SK-N-SH (cell line): ENCODE measurements at regions not wholly inside any gene's neighbourhood (a gene's known extent, or its start where the extent isn't known, plus 50 kb on each side); places are given as distances from the start of the nearest gene placed in this dataset.

Source experiments
- ELF1 ChIP-seq: IDR thresholded peaks from 2 replicates; pipeline ENCODE4 v1.4.0; 2012
- EP300 ChIP-seq, 2 experiments: IDR thresholded peaks; 2 replicates each; pipeline versions ENCODE4 v1.4.0 to v1.6.1; 2012; ENCODE audit warnings: borderline replicate concordance in 1 of 2, low read depth in 1 of 2, low read length in 1 of 2
- EZH2phosphoT487 ChIP-seq: fragments of 200-600 bp; sonication (generic); IDR thresholded peaks from 2 replicates; pipeline ENCODE4 v1.6.1; 2017; ENCODE audit warnings: low read depth, mixed run types, mild to moderate bottlenecking, antibody characterized with exemption, moderate library complexity, borderline replicate concordance
- FOXJ3 ChIP-seq: sonication (generic); formaldehyde crosslinking; IDR thresholded peaks from 2 replicates; pipeline ENCODE4 v1.5.1; 2020; ENCODE audit warnings: mild to moderate bottlenecking, missing genetic modification reagents
- FOXM1 ChIP-seq: IDR thresholded peaks from 2 replicates; pipeline ENCODE4 v1.4.0; 2012; ENCODE audit warnings: low read depth, mild to moderate bottlenecking
- GABPA ChIP-seq: IDR thresholded peaks from 2 replicates; pipeline ENCODE4 v1.4.0; 2012; ENCODE audit warnings: low read depth, mild to moderate bottlenecking
- JUND ChIP-seq: IDR thresholded peaks from 2 replicates; pipeline ENCODE4 v1.4.0; 2012
- MAX ChIP-seq: IDR thresholded peaks from 2 replicates; pipeline ENCODE4 v1.4.0; 2012; ENCODE audit warnings: low read depth
- MEF2A ChIP-seq: IDR thresholded peaks from 2 replicates; pipeline ENCODE4 v1.4.0; 2012; ENCODE audit warnings: low read depth, borderline replicate concordance
- MXI1 ChIP-seq: IDR thresholded peaks from 2 replicates; pipeline ENCODE4 v1.6.1; 2012; ENCODE audit warnings: mild to moderate bottlenecking, low read depth, low read length, improper control_type of control experiment
- NRF1 ChIP-seq: IDR thresholded peaks from 2 replicates; pipeline ENCODE4 v1.6.1; 2012; ENCODE audit warnings: low read depth, mild to moderate bottlenecking, low read length
- REST ChIP-seq: IDR thresholded peaks from 2 replicates; pipeline ENCODE4 v1.6.1; 2012; ENCODE audit warnings: mild to moderate bottlenecking, low read depth, low read length, moderate library complexity
- RXRA ChIP-seq: IDR thresholded peaks from 2 replicates; pipeline ENCODE4 v1.4.0; 2012; ENCODE audit warnings: low read depth, mild to moderate bottlenecking, borderline replicate concordance
- TAF1 ChIP-seq: IDR thresholded peaks from 2 replicates; pipeline ENCODE4 v1.6.1; 2012; ENCODE audit warnings: low read depth, mild to moderate bottlenecking, low read length, moderate library complexity, borderline replicate concordance
- TCF12 ChIP-seq: IDR thresholded peaks from 2 replicates; pipeline ENCODE4 v1.4.0; 2012
- TEAD4 ChIP-seq: IDR thresholded peaks from 2 replicates; pipeline ENCODE4 v1.4.0; 2012; ENCODE audit warnings: mild to moderate bottlenecking, borderline replicate concordance; ENCODE audit not compliant: insufficient read depth
- USF2 ChIP-seq: fragments of 150-350 bp; IDR thresholded peaks from 2 replicates; pipeline ENCODE4 v1.6.1; 2017; ENCODE audit warnings: antibody characterized with exemption, low read length, low read depth, borderline replicate concordance
- YY1 ChIP-seq: IDR thresholded peaks from 2 replicates; pipeline ENCODE4 v1.4.0; 2012; ENCODE audit warnings: low read depth, mild to moderate bottlenecking

- TF ChIP-seq MAX, result 0 out of 2 replicates have a peak, but pooled peaks have one; percentile 7
- TF ChIP-seq EZH2phosphoT487, result no peak
- peak; percentile 85 for TF ChIP-seq RXRA
- TF ChIP-seq GABPA, result no peak
- no peak for TF ChIP-seq NRF1
- TF ChIP-seq TAF1, result no peak
- peak; percentile 99 for TF ChIP-seq TCF12
- TF ChIP-seq ELF1, result no peak
- TF ChIP-seq MXI1, result no peak
- peak; percentile 83 for TF ChIP-seq MEF2A
- peak in 1 of 2 experiments; percentile 98; a peak in 3 of 4 replicates for TF ChIP-seq EP300 (IDR thresholded peaks at IDR 0.05; ENCODE audit: borderline replicate concordance in 1 of 2, low read depth in 1 of 2, low read length in 1 of 2)
- peak; percentile 96 for TF ChIP-seq FOXM1
- no peak for TF ChIP-seq FOXJ3 (CRISPR knock-in tag)
- TF ChIP-seq REST, result 0 out of 2 replicates have a peak, but pooled peaks have one; percentile 30
- TF ChIP-seq TEAD4, result peak; percentile 96
- no peak for TF ChIP-seq USF2
- TF ChIP-seq YY1, result peak; percentile 44; the same call in 1 of the 2 replicates
- TF ChIP-seq JUND, result peak; percentile 94
These were observed 571.2 kb upstream of the ZEB2 start (continued) for GRCh38 chr2:145090841-145091761.
